Fibroblast of skin of scalp (primary cell): ENCODE measurements at regions not wholly inside any gene's neighbourhood (a gene's known extent, or its start where the extent isn't known, plus 50 kb on each side); places are given as distances from the start of the nearest gene placed in this dataset.

Experiments
- DNase-seq: peaks from one replicate; pipeline ENCODE4 v3.0.0-alpha.2; 2013

DNA sequence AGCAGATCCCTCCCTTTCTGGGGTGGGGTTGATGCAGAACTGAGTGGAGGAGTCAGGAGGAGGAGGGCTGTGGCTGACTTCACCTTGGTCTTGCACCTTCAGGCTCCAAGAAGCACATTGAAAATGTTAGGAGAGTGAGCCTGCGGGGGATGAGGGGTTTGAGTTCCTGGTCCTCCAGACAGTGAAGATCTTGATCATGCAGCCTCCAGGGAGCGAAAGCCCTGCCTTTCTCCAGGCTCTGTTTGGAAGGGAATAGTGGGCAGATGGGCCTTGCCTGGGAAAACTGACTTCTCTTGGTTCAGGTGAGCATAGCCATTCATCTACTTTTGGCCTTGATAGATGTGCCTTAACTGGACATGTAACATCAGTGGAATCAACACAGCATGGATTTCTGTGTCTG lies 267.6 kb upstream of the B3GAT1 start:
- DNase-seq, result no peak

DNA sequence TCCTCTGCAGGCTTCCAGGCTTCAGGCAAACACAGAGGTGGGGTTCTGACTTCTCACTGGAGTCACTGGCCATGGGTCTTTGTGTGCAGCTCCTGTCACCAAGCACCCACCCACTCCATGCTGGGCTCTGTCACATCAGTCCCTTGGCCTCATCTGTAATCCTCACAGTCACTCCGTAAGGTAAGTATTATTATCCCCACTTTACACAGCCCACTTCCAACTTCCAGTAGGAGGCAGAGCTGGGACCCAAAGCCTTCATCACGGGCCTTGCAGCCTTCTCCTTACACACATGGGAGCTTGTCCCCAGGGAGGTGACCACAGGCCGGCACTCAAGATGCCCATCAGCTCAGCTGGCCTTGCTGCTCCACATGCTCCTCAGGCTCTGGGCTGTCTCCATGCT lies 266.7 kb upstream of the B3GAT1 start:
- no peak for DNase-seq

DNA sequence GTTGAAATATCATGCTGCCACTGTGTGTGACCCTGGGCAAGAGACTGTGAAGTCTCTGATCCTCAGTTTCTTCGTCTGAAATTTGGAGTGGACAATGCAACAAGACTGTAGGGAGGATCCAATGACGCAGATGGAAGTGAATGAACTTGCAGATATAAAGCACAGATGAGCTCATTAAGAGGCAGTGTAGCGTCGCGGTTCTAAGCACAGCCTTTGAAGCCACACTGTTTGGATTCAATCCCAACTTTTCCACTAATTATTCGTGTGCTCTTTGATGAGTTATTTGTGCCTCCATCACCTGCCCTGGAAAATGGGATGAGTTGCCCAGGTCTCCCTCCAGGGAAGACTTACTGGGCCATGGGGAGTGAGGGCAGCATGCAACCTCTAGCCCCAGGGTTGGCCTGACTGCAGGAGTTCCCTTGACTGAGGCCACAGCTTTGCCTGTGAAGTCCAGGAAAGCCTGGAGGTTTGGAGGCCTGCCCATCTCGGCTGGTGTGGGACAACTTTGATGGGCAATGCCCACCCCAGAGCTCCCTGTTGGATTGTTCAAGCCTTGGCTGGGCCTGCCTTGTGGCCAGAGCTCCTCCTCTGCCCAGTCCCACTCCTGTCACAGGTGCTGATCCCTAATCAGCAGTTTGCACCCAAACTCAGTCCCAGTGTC lies 266.0 kb upstream of the B3GAT1 start:
- DNase-seq, result no peak

DNA sequence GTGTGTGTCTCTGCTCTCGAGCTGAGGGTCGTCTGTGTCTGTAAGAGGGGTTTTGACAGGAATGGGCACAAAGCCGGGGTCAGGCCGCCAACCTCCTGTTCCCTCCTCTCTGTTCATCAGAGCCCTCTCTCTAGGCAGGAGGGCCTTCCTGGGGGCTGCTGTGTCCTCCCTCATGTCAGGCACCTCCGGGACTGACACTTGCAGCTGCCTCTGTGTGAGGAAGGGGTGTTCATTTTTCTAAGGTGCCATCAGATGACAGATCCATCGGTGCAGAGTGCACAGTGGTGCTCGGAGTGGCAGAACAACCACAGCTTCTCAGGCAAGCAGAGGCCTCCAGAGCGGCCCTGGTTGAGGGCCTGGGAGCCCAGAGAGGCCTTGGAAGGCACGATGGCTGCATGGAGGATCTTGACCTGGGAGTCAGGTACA lies 265.4 kb upstream of the B3GAT1 start:
- no peak for DNase-seq

DNA sequence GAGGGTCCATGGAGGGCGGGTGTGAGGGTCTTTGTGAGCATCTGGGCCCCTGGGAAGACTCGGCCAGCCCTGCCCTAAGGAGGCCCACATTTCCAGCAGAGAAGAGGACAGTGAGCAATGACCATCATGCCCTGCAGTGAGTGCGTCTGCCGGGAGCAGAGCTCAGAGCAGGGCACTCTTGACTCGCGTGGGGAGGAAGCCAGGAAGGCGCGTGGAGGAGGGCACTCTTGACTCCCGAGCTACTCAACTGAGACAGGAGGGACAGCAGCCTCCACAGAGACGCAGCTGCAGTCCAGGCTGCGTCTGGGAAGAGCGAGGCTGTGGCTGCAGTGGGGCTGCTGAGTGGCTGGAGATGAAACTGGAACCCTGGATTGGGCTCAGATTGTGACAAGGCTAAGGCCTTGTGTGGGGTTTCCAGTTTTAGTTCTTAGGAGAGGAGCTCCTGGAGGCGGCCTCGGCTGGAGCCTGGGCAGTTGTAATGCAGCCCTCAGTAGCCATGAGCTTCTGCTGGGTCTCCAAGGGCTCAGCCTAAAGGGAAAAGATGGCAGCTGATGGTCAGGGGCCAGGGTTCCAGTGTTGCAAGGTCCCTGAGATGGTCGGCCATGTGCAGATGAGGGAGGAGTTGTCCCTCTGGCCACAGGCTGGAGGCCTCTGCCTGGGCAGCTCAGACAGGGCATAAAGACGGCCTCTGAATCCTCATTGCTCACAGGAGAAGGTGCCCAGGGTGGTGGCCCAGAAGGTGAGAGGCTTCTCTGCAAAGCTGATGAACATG lies 264.7 kb upstream of the B3GAT1 start:
- DNase-seq, result no peak

DNA sequence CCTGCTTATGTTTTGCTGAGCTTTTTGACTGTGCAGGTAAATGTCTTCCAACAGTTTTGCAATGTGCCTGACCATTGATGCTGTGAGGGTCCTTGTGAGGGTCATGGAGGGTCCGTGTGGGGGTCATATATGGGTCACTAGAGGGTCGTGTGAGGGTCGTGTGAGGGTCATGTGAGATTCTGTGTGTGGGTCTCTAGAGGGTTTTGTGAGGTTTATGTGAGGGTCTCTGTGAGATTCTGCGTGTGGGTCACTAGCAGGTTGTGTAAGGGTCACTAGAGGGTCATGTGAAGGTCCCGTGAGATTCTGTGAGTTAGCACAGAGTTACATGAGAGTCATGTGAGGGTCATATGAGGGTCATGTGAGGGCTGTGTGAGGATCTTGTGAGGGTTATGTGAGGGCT lies 263.9 kb upstream of the B3GAT1 start:
- no peak for DNase-seq

DNA sequence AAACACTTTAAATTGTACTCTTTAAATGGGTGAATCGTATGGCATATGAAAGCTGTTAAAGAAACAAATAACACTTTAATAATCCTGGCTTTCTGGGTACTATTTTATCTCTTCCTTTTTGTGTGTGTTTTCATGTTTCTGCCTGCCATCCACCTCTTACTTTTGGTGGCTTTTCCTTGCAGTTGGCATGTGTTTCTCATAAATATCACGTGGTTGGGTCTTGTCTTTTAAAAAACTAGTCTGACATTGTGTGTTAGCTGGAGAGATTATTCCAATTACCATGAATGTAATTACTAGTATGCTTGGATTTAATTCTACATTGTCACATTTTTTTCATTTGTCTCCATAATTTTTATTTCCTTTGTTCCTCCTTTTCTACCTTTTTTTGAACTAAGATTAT lies 262.9 kb upstream of the B3GAT1 start:
- no peak for DNase-seq

DNA sequence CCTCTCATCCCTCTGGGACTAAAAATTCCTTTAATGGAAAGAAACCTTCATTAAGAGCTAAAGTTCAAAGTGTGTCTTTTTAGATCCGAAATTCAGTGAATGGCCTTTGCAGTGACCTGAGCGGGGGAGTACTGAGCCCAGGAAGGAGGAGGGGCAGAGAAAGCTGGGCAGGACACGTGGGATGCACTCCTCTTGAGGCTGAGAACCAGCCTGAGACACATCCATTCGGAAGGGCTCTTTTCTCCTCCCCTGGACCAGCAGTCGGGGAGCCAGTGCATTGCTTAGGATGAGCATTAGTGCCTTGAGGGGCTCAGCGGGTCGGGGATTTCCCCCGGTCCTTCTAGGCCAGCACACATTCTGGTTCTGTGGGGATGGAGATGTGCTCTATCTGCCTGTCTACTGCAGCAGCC lies 258.9 kb upstream of the B3GAT1 start:
- no peak for DNase-seq

DNA sequence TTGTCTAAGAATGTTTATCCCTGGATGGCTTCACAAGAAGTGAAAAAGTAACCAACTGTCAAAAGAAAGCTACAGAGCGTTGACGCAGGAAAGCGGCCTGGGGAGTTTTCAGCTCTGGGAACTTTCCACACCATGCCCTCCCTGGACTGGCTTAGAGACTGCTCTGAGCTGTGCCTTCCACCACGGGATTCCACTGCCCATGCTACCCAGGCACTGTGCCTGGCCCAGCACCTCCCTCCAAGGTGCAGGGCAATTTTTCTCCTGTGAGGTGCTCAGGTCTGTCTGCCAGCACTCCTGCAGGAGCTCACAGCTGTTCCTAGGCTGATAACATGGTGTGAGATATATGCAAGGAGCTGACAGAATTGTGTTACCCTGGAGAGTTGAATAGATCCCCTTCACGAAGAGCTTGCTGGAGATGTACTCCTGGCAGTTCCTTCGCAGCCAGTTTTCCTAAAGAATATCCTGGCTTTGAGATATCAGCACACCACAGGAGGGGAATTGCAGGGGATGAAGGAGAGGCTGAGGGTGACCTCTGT lies 258.3 kb upstream of the B3GAT1 start:
- DNase-seq, result no peak

DNA sequence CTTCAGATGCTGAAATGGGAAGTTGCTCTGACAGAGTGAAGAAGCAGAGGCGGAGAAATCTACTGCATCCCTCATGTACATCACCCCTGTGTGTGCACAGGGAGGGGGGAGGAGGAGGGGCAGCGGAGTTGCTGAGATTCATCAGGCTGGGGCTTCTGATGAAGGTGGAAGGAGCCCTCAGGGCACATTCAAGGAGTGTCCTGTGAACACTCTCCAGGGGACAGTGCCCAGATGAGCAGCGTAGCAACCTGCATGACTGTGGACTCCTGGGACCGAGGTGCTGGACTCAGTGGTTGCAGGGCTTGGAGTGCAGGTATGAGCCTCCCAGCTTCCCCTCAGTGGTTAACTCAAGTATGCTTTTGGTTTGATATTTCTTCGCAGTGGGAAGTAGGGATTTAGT lies 257.8 kb upstream of the B3GAT1 start:
- DNase-seq, result no peak

DNA sequence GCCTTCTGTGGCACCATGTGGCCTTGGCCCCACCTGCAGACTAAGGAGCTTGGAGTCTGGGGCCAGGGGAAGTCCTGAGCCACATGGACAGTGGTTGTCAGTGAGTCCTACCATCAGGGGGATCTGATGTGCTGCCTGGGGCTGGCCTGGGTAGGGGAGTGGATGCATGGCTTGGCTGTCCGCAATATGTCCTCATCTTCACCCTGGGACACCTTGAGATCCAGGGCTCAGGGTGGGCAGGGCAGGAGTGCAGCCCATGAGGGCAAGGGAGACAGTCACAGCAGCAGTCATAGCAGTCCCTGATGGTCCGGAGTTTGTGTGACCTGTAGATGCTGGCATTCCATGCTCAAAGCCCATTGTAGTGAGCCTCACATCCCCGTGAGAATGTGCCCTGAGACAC lies 256.8 kb upstream of the B3GAT1 start:
- DNase-seq, result no peak

DNA sequence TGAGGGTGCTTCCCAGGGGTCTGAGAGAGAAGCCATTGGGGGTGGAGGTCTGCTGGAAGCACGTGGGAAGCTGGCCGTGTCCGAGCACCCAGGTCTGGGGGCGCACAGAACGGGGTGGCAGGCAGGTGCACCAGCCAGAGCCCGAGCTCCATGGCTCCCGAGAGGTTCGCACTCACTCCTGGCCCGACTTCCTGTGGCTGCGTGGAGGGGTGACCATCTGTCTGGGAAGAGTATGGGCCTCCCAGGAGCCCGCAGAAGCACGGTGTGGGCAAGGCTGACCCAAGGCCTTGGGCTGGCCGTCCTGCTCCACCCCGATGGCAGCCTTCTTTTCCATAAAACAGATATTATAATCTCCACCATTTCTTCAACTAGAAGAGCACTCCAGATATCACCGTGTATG lies 256.0 kb upstream of the B3GAT1 start:
- no peak for DNase-seq

DNA sequence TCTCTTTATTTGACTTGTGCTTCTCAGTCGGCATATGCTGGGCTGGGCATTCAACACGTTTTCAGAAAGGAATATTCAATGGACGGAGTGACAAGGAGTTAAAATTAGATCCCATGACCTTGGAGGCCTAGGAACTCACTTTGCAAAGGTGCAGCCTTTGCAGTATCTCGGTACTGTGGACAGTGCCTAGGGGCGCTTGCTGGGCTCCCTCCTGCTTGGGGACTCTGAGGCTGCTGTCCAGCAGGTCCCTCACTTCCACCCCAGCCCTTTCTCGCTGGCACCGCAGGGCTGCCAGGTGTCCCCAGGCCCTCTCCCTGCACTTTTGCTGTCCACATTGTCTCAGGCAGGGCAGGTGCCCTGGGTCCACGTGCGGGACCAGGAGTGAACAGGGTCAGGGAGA lies 255.5 kb upstream of the B3GAT1 start:
- no peak for DNase-seq

DNA sequence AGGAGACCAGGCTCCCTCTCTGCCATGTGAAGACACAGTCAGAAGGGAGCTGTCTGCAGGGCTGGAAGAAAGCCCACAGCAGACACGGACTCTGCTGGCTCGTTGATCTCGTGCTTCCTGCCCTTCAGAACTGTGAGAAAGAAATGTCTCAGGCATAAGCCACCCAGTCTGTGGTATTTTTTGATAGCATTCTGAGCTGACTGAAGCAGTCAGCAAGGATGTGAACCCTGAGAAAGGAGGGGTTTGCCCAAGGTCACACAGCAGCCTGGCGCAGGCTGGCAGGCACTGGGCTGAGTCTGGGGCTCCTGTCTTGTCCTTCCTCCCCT lies 255.1 kb upstream of the B3GAT1 start:
- no peak for DNase-seq

DNA sequence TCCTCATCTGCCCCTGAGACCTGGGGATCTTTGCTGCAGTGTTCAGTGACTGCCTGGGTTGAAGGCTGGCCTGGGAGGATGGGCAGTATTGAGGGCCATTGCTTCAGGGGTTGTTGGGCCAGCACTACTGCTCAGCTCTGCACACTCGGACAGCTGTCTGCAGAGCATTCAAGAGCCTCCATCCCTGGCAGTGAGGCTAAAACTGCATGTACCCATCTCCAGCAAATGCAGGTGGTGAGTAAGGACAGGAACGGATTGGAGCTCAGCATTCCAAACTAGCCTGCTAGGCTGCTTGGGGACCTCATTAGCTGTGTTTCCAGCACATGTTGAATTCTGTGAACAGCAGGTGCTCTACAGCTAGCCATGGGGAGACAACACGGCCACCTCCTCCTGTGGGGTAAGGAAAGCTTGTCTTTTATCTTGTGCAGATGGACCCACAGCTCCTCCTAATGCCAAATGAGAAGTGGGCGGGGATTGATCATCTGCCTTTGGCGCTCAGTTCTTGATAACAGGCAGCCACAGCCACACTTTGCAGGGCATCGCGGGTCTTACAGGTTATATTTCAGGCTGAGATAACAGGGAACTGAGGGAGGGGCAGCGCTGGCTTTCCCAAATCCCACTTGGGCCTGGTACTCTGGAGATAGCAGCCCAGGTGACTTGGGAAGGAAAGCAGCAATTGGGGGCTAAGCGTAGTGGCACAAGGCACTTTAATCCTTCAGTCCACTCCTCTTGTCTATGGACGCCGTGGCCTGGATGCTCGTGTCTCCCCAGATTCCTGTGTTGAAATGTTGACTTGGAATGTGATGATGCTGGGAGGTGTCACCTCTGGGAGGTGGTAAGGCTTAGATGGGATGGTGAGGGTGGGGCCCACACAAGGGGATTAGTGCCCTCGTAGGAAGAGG lies 254.5 kb upstream of the B3GAT1 start:
- DNase-seq, result no peak

DNA sequence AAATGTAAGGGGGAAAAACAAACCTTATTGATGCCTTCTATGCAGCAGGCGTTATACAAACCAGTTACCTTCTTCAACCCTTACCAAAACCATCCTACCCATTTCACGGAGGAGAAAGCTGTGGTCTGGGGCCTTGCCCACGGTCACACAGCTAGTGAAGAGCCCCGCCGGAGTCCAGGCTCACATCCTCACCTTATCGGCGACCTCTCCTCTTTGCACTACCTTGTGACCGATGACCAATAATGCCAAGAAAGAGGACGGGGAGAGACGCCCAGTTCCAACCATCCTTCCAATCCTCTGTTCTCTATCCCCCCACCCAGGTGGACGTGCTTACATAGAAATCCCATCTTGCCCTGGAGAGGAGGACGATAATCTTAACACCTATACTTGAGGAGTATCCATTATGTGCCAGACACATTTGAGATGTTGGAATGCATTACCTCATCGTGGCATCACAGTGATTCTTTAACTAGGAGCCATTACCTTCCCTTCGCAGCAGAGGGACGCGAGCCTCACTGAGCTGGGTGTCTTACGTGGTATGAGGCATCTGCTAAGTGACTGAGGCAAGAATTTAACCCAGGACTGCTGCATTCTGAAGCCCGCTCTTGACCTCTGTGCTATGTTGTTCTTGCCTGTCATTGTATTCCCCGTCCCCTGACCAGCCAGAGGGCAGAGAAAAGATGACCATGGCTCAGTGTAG lies 253.7 kb upstream of the B3GAT1 start:
- no peak for DNase-seq

DNA sequence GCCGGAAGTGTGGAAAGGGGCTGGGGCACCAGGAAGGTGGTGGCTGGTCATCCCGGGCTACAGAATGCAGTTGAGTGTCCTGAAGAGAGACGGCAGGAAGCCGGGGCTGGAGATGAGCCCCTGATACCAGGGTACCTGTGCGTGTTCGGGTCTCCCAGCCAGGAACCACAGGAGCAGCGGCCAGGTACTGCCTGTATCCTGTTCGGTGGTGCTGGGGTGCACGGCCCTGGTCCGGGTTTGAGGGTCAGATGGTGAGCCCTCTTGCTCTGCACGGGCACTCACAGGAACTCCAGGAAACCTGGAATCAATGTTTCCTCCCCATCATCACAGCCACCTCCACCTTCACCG lies 253.1 kb upstream of the B3GAT1 start:
- DNase-seq, result no peak

DNA sequence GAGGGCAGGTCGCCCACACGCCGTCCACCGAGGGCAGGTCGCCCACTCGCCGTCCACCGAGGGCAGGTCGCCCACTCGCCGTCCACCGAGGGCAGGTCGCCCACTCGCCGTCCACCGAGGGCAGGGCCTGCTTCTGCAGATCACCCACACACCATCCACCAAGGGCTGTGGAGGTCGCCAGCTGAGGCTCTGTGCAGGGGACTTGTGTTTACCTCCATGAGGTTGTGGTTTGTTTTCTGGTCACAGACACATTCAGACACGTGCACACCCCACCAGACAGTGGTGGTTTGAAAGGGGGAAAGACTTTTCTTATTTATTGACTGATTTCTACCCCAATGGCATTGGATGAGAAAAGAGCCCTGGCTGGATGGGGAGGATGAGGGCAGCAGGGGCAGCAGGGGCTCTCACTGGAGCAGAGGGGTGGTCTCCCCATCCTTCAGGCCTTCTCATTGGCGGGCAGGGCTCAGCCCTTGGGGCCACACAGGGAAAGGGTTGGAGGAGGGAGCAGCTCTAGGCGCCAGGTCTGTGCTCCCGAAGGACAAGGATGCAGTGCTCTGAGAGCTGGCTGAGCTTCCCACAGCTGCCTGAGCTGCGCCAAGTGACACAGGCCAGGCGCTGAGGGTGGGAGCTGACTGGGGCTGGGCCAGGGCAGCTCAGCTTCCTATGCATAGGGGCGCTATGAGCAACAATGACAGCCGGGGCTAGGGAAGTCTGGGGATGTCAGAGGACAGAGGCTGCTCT lies 252.6 kb upstream of the B3GAT1 start:
- no peak for DNase-seq

DNA sequence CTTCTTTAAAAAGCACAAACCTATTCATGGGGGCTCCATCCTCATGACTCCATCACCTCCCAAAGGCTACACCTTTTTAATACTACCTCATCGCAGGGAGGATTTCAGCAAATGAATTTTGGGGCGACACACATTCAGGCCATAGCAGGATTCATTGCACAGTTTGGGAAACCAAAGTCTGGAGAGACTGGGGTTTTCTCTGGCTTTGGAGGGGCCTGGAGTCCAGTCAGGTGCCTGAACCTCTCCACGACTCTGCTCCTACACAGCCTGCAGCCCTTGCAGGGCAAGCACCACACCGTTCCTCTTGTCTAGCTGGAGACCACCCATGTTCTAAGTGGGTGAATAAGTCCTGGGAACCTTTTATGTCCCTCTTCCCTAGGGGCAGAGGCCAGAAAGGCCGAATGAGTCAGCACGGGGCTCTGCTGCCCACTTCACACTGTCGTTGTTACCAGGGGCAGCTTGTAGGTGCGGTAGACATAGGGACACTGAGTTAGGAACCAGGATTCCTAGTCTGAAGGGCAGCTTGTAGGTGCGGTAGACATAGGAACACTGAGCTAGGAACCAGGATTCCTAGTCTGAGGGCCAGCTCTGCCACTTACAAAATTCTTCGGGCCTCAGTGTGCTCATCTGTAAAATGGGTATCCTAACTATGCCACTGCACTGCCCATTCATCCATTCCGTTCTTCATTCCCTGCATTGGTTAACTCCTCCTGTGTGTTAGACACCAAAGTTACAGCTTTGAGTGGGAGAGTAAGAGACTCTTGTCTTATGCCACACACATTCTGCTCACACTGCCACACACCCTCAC lies 251.7 kb upstream of the B3GAT1 start:
- DNase-seq, result no peak

DNA sequence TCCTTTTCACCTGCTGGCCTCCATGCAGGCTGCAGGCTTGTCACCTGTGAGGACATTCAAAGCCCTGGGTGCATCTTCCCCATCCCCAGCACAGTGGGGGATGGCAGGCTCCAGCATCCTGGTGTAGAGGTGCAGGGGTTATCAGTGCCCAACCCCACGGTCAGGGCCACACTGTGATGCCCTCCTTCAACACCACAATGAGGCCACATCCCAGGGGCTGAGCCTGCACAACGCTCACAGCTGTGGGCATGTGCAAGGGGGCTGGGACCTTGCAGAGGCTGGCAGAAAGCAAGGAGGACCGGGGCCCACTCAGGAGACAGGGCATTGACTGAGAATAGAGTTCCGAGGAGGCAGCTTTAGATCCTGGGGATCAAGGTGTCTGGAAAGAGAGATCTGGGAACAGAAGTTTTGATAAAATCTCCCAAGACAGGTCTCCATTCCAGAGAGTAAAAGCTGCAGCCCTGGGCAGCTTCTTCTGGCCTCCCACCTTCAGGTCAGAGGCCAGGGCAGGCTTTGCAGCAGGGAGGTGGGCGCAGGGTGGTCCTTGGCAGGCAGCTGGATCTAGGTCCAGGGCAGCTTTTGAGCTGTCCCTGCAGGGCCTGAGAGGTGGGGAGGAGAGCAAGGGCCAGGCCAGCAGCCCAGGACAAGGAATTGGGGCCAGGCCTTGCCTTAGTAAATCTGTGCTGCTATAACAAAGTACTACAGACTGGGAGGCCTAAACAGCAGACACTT lies 250.8 kb upstream of the B3GAT1 start:
- no peak for DNase-seq

DNA sequence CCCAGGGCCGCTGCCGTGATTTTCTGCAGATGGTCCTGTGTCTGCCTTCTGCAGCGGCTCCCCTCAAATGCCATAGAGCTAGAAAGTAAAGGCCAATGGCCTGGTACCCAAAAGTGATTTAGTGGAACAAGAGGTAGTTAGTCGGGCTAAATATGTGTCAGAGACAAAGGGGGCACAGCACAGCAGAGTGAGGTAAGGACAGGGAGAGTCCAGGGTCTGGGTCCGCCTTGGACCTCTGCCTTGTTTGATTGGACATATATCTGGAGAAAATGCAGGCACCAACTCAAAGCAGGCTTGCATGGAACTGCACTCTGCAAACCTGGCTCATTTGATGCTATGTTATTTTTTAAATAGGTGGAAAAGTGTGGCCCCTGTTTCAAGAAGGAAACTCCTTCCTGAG lies 249.6 kb upstream of the B3GAT1 start:
- no peak for DNase-seq
